ENCODE measurements at regions not wholly inside any gene's neighbourhood (a gene's known extent, or its start where the extent isn't known, plus 50 kb on each side); places are given as distances from the start of the nearest gene placed in this dataset.
A peak's percentile ranks its signal among the peaks of the same experiment; 100 is the strongest.
"Not testable (repeated sequence)": the region's sequence is repeated elsewhere in the genome, so short reads cannot be mapped to it uniquely, and the experiment has no call there.

DNA sequence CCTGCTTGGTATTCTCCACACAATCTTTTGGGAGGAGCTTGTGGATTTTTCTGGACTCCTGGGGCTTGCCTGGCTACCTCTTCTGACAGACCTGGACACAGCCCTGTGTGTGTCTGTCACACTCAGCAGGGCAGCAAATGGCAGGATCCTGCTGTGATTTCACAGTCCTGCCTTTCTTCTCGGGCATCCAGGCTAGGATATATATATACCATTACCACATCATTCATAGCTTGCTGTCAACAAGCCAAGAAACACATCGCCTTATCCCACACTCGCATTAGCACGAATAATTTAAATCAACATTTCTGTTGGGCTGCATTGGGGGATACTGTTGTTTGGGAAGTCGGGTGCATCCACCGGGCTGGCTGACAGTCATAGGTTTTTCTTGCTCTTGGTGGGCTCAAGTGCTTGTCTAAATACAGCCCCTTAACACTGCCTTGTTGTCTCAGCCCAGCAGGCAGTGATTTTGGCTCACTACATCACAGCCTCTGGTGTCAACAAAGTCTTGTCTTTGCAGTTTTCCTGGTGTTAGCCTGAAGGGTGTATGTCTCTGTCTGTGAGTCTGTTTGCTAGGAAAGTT lies 154.9 kb upstream of the FERMT1 start:
- intact Hi-C loops (cut with DNase I; ENCODE audit: low total_unique reads): no loop called here
- TF ChIP-seq POLR2A (IDR thresholded peaks at IDR 0.05) (no peak), POLR2AphosphoS5 (IDR thresholded peaks at IDR 0.05) (no peak)
- TF ChIP-seq, protein P1, sequence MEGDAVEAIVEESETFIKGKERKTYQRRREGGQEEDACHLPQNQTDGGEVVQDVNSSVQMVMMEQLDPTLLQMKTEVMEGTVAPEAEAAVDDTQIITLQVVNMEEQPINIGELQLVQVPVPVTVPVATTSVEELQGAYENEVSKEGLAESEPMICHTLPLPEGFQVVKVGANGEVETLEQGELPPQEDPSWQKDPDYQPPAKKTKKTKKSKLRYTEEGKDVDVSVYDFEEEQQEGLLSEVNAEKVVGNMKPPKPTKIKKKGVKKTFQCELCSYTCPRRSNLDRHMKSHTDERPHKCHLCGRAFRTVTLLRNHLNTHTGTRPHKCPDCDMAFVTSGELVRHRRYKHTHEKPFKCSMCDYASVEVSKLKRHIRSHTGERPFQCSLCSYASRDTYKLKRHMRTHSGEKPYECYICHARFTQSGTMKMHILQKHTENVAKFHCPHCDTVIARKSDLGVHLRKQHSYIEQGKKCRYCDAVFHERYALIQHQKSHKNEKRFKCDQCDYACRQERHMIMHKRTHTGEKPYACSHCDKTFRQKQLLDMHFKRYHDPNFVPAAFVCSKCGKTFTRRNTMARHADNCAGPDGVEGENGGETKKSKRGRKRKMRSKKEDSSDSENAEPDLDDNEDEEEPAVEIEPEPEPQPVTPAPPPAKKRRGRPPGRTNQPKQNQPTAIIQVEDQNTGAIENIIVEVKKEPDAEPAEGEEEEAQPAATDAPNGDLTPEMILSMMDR (IDR thresholded peaks at IDR 0.05 in 8 of 11, conservative IDR thresholded peaks at IDR 0.05 in 3 of 11): no peak
- Histone ChIP-seq H3K9me3 (peaks cover 0 to 24% (median 12%) of the 10 kb centered on the region in 8 donors), H3K36me3 (no peaks in the 10 kb centered on the region), H3K27ac (no peak overlapping the region), H3K27me3 (replicated peaks in 1 of 7) (no peaks in the 10 kb centered on the region), H3K4me3 (no peak overlapping the region), H3K4me1 (no peaks in the 10 kb centered on the region)
- no peak for DNase-seq
- WGBS, 5 donors: 41 to 51% (median 46%) methylated on average over 6 of the region's 6 CpGs

DNA sequence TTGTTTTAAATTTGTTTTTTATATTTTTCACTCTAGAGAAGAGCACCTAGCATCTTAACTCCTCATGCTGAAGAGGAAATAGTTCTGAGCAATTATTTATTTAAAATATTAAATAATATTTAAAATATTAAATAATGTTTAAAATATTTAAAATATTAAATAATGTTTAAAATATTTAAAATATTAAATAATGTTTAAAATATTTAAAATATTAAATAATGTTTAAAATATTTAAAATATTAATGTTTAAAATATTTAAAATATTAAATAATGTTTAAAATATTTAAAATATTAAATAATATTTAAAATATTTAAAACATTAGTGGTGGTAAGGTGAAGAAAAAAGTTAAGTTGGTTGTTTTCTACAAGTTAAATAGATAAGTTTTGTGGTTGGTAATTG lies 147.6 kb upstream of the FERMT1 start:
- H3K36me3 ChIP-seq; H3K9me3 ChIP-seq; DNase-seq; H3K4me1 ChIP-seq; H3K27ac ChIP-seq; H3K27me3 ChIP-seq (replicated peaks in 1 of 7); H3K4me3 ChIP-seq; intact Hi-C loops (cut with DNase I; ENCODE audit: low total_unique reads): not testable (repeated sequence)

DNA sequence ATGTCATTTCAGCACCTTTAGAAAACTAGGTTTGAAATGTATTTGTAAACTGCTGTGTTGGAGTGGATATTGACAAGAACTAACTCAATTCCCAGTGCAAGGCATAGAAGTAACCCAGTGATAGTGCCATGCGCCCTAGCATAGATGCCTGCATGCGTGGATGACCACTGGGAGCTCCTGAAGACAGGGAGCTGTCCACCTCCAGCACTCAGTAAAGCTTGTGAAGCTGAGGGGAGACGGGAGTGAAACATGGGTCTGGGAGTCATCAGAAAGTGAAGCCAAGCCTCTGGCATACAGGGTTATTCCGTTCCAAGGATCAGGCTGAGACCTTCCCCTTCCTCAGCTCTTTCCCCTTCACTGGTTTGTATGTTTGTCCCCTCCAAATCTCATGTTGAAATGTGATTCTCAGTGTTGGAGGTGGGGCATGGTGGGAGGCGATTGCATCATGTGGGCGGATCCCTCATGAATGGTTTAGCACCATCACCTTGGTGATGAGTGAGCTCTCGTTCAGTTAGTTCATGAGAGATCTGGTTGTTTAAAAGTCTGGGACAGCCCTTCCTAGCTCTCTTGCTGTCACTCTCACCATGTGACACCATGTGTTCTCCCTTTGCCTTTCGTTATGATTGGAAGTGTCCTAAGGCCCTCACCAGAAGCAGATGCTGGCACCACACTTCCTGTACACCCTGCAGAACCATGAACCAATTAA lies 146.5 kb upstream of the FERMT1 start:
- peaks cover 0 to 10% (median 0%) of the 10 kb centered on the region in 6 donors for H3K4me1 ChIP-seq
- H3K4me3 ChIP-seq: no peak overlapping the region
- no peaks in the 10 kb centered on the region for H3K9me3 ChIP-seq
- intact Hi-C loops (cut with DNase I; ENCODE audit: low total_unique reads): no loop called here
- no peak for DNase-seq
- H3K36me3 ChIP-seq: no peaks in the 10 kb centered on the region
- no peaks in the 10 kb centered on the region for H3K27me3 ChIP-seq (replicated peaks in 1 of 7)
- H3K27ac ChIP-seq: no peak overlapping the region
- WGBS, 5 donors: 67 to 77% (median 71%) methylated on average over 8 of the region's 8 CpGs
- TF ChIP-seq, protein P1 (IDR thresholded peaks at IDR 0.05 in 8 of 11, conservative IDR thresholded peaks at IDR 0.05 in 3 of 11): no peak
- TF ChIP-seq POLR2A (IDR thresholded peaks at IDR 0.05) (no peak), POLR2AphosphoS5 (IDR thresholded peaks at IDR 0.05) (no peak)

DNA sequence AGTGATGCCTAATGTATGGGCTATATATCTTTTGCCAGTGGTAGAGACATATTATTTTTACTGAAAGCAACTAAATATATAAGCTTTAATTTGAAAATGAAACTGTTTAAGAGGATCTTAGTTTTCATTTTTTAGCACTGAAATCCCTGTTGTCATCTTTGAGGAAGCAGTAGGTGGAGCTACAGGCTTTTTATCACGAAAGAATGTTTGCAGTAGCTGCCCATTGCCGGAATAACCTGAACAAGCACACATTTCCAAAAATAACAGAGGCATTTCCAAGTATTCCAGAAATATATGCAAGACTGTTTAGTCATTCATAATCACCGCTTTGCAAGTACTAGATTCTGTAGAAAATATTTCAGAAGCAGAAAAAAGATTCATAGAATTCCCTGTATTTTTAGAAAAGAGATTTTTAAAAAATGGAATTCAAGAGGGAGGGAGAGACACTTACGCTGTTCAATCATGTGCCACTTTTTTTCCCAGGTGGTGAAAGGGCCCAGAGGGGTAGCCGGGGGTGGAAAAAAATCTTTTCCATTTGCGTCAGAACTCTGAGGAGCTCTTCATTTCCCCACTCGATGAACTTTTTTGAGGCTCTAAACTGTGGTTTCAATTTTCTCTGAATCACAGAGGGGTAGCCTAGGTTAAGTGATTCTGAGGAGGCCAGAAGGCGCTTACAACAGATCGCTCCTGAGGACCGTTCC lies 142.5 kb upstream of the FERMT1 start:
- H3K4me3 ChIP-seq: peak overlapping the region in 1 of 8 donors; percentile 1
- intact Hi-C loops (cut with DNase I; ENCODE audit: low total_unique reads): no loop called here
- peaks cover 0 to 10% (median 0%) of the 10 kb centered on the region in 6 donors for H3K4me1 ChIP-seq
- H3K27ac ChIP-seq: peak overlapping the region in 2 of 8 donors; percentile 22 to 43
- H3K27me3 ChIP-seq (replicated peaks in 1 of 7): no peaks in the 10 kb centered on the region
- H3K9me3 ChIP-seq: no peaks in the 10 kb centered on the region
- no peaks in the 10 kb centered on the region for H3K36me3 ChIP-seq
- DNase-seq: no peak
- TF ChIP-seq, protein P1 (IDR thresholded peaks at IDR 0.05 in 8 of 11, conservative IDR thresholded peaks at IDR 0.05 in 3 of 11): peak in 2 of 11 experiments; percentile 15 to 21
- TF ChIP-seq POLR2AphosphoS5 (IDR thresholded peaks at IDR 0.05): no peak
- WGBS, 5 donors: 21 to 47% (median 38%) methylated on average over 10 of the region's 10 CpGs

Measured in spleen (tissue), 11 donors.